Naive thymus-derived CD8-positive, alpha-beta T cell (primary cell): ENCODE measurements at regions not wholly inside any gene's neighbourhood (a gene's known extent, or its start where the extent isn't known, plus 50 kb on each side); places are given as distances from the start of the nearest gene placed in this dataset.
"Not testable (repeated sequence)": the region's sequence is repeated elsewhere in the genome, so short reads cannot be mapped to it uniquely, and the experiment has no call there.

Experiments
- ATAC-seq, 2 donors: fragments of 150-1000 bp; cut with Tn5 transposase in 1 of 2; sonication (Bioruptor Pico), chemical (Tn5 transposase) in 1 of 2; 1 replicate in 1 of 2; 2 replicates in 1 of 2; pipeline ENCODE4 v1.10.0; 2021; ENCODE audit warnings: mild to moderate bottlenecking in 2 of 2, moderate library complexity in 2 of 2
- POLR2A ChIA-PET: fragments of 350-600 bp; sonication (Branson Sonifier 250); formaldehyde crosslinking; loops from one replicate; lab custom pipeline; 2021; ENCODE audit warnings: antibody characterized with exemption; lab: Charles Lee
- DNase-seq, 10 donors: peaks; one replicate each; pipeline versions ENCODE4 v3.0.0 to v3.0.0-alpha.2; 2020 to 2022
- H3K27ac Mint-ChIP-seq, 10 donors: one replicate each; pipeline ENCODE4 v1.8.0; 2020 to 2022; ENCODE audit warnings: mild to moderate bottlenecking in 10 of 10, mixed read lengths in 10 of 10, moderate library complexity in 4 of 10, inconsistent platforms in 1 of 10
- H3K27me3 Mint-ChIP-seq, 5 donors: one replicate each; pipeline ENCODE4 v1.8.0; 2021 to 2022; ENCODE audit warnings: mixed read lengths in 5 of 5
- H3K36me3 Mint-ChIP-seq, 3 donors: one replicate each; pipeline ENCODE4 v1.8.0; 2020 to 2022; ENCODE audit warnings: mixed read lengths in 3 of 3, mild to moderate bottlenecking in 2 of 3, inconsistent platforms in 1 of 3
- H3K4me1 Mint-ChIP-seq, 4 donors: one replicate each; pipeline ENCODE4 v1.8.0; 2021 to 2022; ENCODE audit warnings: mixed read lengths in 4 of 4
- H3K4me3 Mint-ChIP-seq, 10 donors: one replicate each; pipeline ENCODE4 v1.8.0; 2020 to 2022; ENCODE audit warnings: mild to moderate bottlenecking in 10 of 10, mixed read lengths in 10 of 10, moderate library complexity in 6 of 10, inconsistent platforms in 1 of 10
- H3K9me3 Mint-ChIP-seq, 9 donors: one replicate each; pipeline ENCODE4 v1.8.0; 2020 to 2022; ENCODE audit warnings: mixed read lengths in 9 of 9, mild to moderate bottlenecking in 3 of 9, inconsistent platforms in 1 of 9, moderate library complexity in 1 of 9

DNA sequence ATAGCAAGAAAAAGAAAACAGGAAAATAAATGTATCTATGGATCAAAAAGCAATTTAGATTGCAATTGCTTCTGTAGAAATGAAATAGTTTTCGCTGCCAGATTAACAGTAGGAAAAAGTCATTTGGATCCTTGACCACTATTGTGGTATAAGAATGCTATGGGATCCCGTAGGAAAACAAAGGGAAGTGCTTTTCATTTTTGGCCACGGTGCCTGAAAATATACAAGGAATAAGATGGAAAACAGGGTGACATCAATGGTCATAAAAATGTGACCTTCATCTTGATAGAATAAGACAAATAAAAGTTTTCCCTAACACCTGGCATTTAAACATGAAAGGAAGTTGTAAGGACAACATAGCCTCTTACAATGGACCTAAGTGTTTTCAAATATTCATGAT lies 622.8 kb downstream of the DACH1 start:
- DNase-seq (no peak), ATAC-seq (no peak)
- Mint-ChIP-seq H3K27me3 (peaks cover 0 to 4% (median 0%) of the 10 kb centered on the region in 5 donors), H3K36me3 (no peaks in the 10 kb centered on the region), H3K4me3 (no peak overlapping the region), H3K9me3 (peaks cover 0 to 2% (median 0%) of the 10 kb centered on the region in 9 donors), H3K27ac (no peak overlapping the region), H3K4me1 (no peaks in the 10 kb centered on the region)
- POLR2A ChIA-PET: no interaction called here

DNA sequence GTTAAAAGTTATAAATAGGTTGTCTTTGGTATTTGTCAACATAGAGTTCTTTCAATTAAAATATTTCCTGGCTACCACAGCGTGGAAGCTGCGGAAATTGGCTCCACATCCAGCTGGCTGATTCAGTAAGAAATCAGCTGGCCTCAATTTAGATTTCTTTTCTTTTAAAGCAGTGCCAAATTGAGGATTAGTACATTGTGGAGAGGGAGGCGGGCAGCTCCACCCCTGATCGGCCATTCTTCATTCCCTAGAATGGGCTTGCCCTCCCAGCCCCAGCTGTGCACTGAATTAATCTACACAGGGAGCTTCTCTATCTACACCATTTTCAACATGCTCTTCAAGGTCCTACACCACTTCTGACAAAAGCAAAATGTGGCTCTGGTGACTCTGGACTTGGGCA lies 624.8 kb downstream of the DACH1 start:
- Mint-ChIP-seq H3K9me3 (peaks cover 0 to 2% (median 0%) of the 10 kb centered on the region in 9 donors), H3K4me1 (no peaks in the 10 kb centered on the region), H3K4me3 (no peak overlapping the region), H3K36me3 (no peaks in the 10 kb centered on the region), H3K27ac (no peak overlapping the region), H3K27me3 (no peaks in the 10 kb centered on the region)
- POLR2A ChIA-PET: no interaction called here
- DNase-seq: no peak
- no peak for ATAC-seq

DNA sequence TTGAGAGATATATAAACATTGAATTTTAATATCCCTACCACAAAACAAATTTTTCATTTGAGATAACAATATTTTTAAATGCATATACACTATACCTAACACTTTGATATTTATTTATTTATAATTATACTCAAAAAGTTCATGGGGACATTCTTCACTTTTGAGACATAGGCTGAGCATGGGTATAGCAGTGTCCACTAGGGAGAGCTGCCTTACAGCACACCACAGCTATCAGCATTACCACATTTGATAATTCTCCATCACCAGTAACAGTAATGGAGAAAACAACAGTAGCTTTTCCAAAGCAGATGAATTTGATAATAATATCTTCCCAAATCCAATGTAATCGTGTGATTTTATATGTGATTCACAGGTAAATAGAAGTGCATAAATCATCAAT lies 626.1 kb downstream of the DACH1 start:
- H3K27ac Mint-ChIP-seq: no peak overlapping the region

DNA sequence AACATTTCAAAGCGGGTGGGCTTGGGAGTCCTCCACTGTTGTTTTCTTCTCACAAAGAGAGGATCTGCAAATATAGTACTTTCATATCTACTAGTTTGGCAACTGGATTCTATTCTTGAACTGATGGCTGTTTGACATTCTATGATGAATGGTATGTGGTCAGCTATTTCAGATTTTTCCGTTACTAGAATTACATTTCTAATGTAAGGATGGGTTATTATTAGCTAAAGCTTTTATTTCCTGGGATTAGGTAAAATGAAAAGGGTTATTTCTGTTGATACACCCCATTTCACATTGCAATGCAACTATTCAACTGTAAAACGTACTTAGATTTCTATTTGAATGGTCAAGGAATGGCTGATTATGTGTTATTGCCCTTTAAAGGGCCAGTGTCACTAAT lies 629.7 kb downstream of the DACH1 start:
- POLR2A ChIA-PET: no interaction called here
- ATAC-seq: no peak
- no peaks in the 10 kb centered on the region for H3K36me3 Mint-ChIP-seq
- H3K27ac Mint-ChIP-seq: no peak overlapping the region
- H3K4me3 Mint-ChIP-seq: no peak overlapping the region
- peaks cover 0 to 2% (median 0%) of the 10 kb centered on the region in 9 donors for H3K9me3 Mint-ChIP-seq
- no peaks in the 10 kb centered on the region for H3K27me3 Mint-ChIP-seq
- DNase-seq: no peak
- no peaks in the 10 kb centered on the region for H3K4me1 Mint-ChIP-seq

More for the DNA sequence above, 626.1 kb downstream of the DACH1 start:
- DNase-seq (no peak), ATAC-seq (no peak)
- H3K4me3 Mint-ChIP-seq: no peak overlapping the region
- H3K4me1 Mint-ChIP-seq: no peaks in the 10 kb centered on the region
- H3K36me3 Mint-ChIP-seq: no peaks in the 10 kb centered on the region
- POLR2A ChIA-PET: no interaction called here
- no peaks in the 10 kb centered on the region for H3K27me3 Mint-ChIP-seq
- peaks cover 0 to 2% (median 0%) of the 10 kb centered on the region in 9 donors for H3K9me3 Mint-ChIP-seq

DNA sequence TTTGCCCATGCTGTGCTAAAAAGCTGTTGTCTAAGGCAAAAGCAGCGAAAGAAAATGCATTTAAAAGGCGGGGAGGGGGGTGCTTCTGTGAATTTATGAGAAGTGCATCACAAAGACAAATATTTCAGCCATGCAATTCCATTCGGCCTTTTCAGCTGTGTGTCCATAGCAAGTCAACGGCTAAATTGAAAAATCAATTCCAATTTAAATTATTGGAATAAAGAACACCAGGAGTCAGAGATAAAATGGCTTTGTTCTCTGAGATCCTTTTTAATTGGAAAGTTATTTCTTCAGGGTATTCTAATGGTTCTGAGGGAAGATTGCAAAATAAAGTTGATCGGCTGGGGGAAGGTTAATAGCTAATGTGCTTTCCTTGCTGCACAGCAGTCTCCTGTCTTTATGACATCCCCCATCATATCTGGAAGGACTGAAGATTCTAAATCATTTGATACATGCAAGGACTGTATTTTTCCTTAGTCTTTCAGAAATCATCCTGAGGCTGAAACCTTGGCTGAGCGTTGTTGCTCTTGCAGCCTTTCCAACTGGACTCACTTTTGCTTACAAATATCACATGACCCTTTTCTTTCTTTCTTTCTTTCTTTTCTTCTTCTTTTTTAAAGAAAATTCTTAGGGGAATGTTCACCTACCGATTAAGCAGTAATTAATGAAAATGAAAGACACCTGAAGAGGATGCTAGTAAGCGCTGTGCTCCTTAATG lies 647.1 kb downstream of the DACH1 start:
- ATAC-seq (no peak), DNase-seq (no peak)
- POLR2A ChIA-PET: no interaction called here
- Mint-ChIP-seq H3K27ac (no peak overlapping the region), H3K4me3 (no peak overlapping the region), H3K27me3 (peaks cover 0 to 2% (median 0%) of the 10 kb centered on the region in 5 donors), H3K36me3 (no peaks in the 10 kb centered on the region), H3K4me1 (no peaks in the 10 kb centered on the region), H3K9me3 (peaks cover 0 to 1% (median 0%) of the 10 kb centered on the region in 9 donors)

DNA sequence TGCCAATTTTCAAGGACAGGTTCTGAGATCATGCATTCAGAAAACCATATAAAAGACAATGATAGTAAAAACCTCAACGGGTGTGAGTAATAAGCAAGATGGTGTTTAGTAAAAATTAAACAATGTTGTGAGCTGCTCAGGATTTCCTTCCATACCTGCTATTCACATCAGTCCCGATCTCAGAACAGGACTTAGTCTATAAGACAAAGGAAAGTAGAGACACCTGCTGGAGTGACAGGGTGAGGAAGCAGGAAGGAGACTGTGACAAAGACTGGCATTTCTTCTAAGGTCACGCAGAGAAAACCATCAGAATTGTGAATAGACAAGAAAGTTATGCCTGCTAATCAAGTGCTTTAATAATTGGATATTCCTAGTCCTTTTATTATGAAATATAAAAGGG lies 648.0 kb downstream of the DACH1 start:
- Mint-ChIP-seq H3K4me3 (no peak overlapping the region), H3K27me3 (peaks cover 0 to 2% (median 0%) of the 10 kb centered on the region in 5 donors), H3K9me3 (peaks cover 0 to 6% (median 0%) of the 10 kb centered on the region in 9 donors), H3K27ac (no peak overlapping the region), H3K4me1 (no peaks in the 10 kb centered on the region), H3K36me3 (no peaks in the 10 kb centered on the region)
- ATAC-seq (no peak), DNase-seq (no peak)
- POLR2A ChIA-PET: no interaction called here

DNA sequence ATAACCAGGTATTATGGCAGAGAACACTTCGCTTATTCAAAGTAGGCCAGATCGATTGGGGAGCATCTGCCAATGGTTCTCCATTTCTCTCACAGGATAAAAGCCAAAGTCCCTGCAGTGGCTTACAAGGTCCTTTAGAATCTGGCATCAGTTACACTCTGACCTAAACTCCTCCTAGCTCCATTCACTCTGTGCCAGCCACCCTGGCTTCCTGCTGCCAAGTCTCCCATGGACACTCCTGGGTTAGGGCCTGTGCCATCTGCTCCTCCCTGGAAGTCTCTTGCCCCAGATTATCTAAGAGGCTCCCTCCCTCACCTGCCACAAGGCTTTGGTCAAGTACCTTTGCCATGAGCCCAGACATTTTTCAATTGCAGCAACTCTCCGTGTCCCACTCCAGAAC lies 649.2 kb downstream of the DACH1 start:
- Mint-ChIP-seq H3K4me1 (no peaks in the 10 kb centered on the region), H3K4me3 (no peak overlapping the region), H3K27ac (no peak overlapping the region), H3K9me3 (peaks cover 0 to 11% (median 0%) of the 10 kb centered on the region in 9 donors), H3K27me3 (peaks cover 0 to 2% (median 0%) of the 10 kb centered on the region in 5 donors), H3K36me3 (no peaks in the 10 kb centered on the region)
- no peak for ATAC-seq
- DNase-seq: peak in 1 of 10 donors; percentile 51
- POLR2A ChIA-PET: no interaction called here

DNA sequence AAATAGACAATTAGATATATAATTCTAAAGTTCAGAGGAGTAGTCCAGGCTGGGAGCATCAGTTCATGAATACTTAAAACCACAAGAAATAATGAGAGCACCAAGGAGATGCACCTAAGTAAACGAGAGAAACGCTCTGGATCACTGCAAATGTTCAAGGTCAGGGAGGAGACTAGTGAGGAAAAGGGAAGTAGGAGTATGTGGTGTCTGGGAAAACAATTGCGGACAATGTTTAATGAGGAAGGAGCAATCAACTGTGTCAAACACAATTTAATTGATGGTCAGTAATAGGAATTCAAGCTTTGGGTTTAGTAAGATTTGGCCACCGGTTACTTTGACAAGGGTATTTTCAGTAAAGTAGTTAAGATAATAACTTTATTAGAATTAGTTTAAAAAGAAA lies 652.2 kb downstream of the DACH1 start:
- DNase-seq: no peak
- Mint-ChIP-seq H3K4me3 (no peak overlapping the region), H3K4me1 (no peaks in the 10 kb centered on the region), H3K27me3 (peaks cover 0 to 4% (median 0%) of the 10 kb centered on the region in 5 donors), H3K36me3 (no peaks in the 10 kb centered on the region), H3K9me3 (peaks cover 0 to 11% (median 0%) of the 10 kb centered on the region in 9 donors), H3K27ac (no peak overlapping the region)
- POLR2A ChIA-PET: no interaction called here
- no peak for ATAC-seq

DNA sequence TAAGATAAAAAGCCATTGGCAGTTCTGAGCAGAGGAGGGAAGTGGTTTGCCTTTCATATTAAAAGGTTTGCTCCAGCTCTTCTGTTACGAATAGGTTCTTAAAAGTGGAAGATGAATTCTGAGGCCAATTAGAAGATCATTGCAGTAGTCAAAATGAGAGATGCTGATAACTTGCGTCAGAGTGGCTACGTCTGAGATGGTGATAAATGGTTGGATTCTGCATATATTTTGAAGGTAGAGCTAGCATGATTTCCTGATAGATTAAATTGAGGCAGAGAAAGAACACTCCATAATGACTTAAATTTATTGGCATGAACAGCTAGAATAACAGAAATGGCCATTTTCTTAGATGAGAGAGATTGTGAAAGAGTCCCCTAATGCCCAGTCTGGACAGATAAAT lies 652.6 kb downstream of the DACH1 start:
- POLR2A ChIA-PET: no interaction called here
- ATAC-seq: no peak
- Mint-ChIP-seq H3K4me3 (no peak overlapping the region), H3K9me3 (peaks cover 0 to 11% (median 0%) of the 10 kb centered on the region in 9 donors), H3K4me1 (no peaks in the 10 kb centered on the region), H3K27me3 (peaks cover 0 to 4% (median 0%) of the 10 kb centered on the region in 5 donors), H3K27ac (no peak overlapping the region), H3K36me3 (no peaks in the 10 kb centered on the region)
- no peak for DNase-seq

DNA sequence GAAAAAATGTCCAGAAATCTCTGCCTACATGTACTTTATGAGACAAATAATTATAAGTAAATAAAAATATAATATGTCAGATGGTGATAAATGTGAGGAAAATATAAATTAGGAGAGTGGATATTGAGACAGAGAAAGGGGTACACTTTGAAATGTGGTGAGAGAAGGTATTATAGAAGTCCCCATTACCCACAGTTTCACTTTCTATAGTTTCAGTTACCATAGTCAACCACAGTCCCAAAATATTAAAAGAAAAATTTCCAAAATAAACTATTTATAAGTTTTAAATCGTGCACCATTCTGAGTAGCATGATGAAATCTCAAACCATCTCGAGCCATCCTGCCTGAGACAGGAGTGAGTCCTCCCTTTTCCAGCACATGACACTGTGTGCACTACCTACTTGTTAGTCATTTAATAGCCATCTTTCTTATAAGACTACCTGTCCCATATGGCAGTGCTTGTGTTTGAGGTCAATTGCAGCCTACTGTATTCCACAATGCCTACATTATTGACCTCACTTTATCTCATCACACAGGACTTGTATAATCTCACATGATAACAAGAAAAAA lies 653.7 kb downstream of the DACH1 start:
- H3K27me3 Mint-ChIP-seq: peaks cover 0 to 4% (median 0%) of the 10 kb centered on the region in 5 donors
- ATAC-seq (no peak), DNase-seq (no peak)

DNA sequence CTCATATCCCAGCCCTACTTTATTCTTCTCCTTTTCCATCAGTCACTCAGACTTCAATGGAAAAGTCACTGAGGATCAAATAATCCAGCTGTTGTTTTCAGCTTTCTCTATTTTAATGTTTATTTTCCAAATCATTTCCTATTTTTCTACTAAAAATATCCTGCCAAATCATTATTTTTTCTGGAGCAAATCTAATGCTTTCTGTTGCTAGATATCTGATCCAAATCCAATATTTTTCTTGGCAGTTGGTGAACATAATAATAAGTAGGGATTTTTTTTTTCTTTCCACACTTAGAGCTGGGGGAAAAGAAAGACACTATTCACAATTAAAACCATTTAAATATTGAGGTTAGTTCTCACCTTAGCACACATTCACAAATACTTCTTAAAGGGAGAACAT lies 656.1 kb downstream of the DACH1 start:
- H3K27ac Mint-ChIP-seq: no peak overlapping the region
- peaks cover 0 to 4% (median 0%) of the 10 kb centered on the region in 5 donors for H3K27me3 Mint-ChIP-seq
- DNase-seq (no peak), ATAC-seq (no peak)
- no peaks in the 10 kb centered on the region for H3K36me3 Mint-ChIP-seq
- peaks cover 0 to 14% (median 0%) of the 10 kb centered on the region in 9 donors for H3K9me3 Mint-ChIP-seq
- no peaks in the 10 kb centered on the region for H3K4me1 Mint-ChIP-seq
- H3K4me3 Mint-ChIP-seq: no peak overlapping the region
- POLR2A ChIA-PET: no interaction called here

More for the DNA sequence above, 653.7 kb downstream of the DACH1 start:
- no peak overlapping the region for H3K27ac Mint-ChIP-seq
- H3K4me1 Mint-ChIP-seq: no peaks in the 10 kb centered on the region
- H3K36me3 Mint-ChIP-seq: no peaks in the 10 kb centered on the region
- H3K4me3 Mint-ChIP-seq: no peak overlapping the region
- H3K9me3 Mint-ChIP-seq: peaks cover 0 to 11% (median 0%) of the 10 kb centered on the region in 9 donors
- POLR2A ChIA-PET: no interaction called here

DNA sequence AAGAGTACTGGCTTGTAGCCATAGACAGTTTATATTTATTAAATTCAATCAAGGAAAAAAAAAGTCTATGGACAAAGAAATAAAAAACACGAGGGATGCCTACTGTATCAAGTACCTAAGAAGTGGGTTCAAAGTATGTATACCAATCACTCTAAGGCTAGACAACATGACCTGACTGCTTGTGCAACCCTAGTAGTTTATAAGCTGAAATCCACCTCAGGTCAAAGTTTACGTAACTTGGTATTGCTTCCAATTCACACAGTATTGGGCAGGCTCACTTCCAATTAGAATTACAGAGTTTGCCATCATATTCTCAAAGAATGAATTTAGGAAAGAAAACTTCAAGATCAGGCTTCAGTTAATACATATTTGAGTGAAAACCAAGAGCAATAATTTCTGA lies 657.8 kb downstream of the DACH1 start:
- POLR2A ChIA-PET: no interaction called here
- no peak for DNase-seq
- peaks cover 0 to 4% (median 0%) of the 10 kb centered on the region in 5 donors for H3K27me3 Mint-ChIP-seq
- H3K9me3 Mint-ChIP-seq: peaks cover 0 to 14% (median 0%) of the 10 kb centered on the region in 9 donors
- no peak overlapping the region for H3K4me3 Mint-ChIP-seq
- H3K27ac Mint-ChIP-seq: no peak overlapping the region
- H3K36me3 Mint-ChIP-seq: no peaks in the 10 kb centered on the region
- no peaks in the 10 kb centered on the region for H3K4me1 Mint-ChIP-seq
- no peak for ATAC-seq

DNA sequence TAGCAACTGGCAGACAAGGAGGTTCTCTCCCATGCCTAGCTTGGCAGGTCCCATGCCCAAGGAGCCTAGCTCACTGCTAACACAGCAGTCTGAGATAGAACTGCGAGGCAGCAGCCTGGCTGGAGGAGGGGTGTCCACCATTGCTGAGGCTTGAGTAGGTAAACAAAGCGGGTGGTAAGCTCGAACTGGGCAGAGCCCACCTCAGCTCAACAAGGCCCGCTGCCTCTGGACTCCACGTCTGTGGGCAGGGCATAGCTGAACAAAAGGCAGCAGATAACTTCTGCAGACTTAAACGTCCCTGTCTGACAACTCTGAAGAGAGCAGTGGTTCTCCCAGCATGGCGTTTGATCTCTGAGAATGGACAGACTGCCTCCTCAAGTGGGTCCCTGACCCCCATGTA lies 682.4 kb downstream of the DACH1 start:
- DNase-seq, H3K27me3 Mint-ChIP-seq, H3K4me1 Mint-ChIP-seq, ATAC-seq, H3K36me3 Mint-ChIP-seq, H3K27ac Mint-ChIP-seq, POLR2A ChIA-PET, H3K4me3 Mint-ChIP-seq: not testable (repeated sequence)
- H3K9me3 Mint-ChIP-seq: peaks cover 0 to 15% (median 5%) of the 10 kb centered on the region in 9 donors
